ENCODE measurements at regions not wholly inside any gene's neighbourhood (a gene's known extent, or its start where the extent isn't known, plus 50 kb on each side); places are given as distances from the start of the nearest gene placed in this dataset.

GRCh38 chr13:63864171-63864902 lies 2448.7 kb upstream of the PCDH20 start:
- no peak for TF ChIP-seq CTCF (conservative IDR thresholded peaks at IDR 0.05; ENCODE audit: low read length)
- no peak for TF ChIP-seq EZH2phosphoT487 (IDR thresholded peaks at IDR 0.05; ENCODE audit: borderline replicate concordance)

All from Loucy (cell line).